WTC11 (cell line): ENCODE measurements at regions not wholly inside any gene's neighbourhood (a gene's known extent, or its start where the extent isn't known, plus 50 kb on each side); places are given as distances from the start of the nearest gene placed in this dataset.

Experiments used
- ATAC-seq: fragments of 200-7000 bp; cut with Tn5 transposase; 2 replicates; pipeline ENCODE4 v1.10.0; 2021; ENCODE audit warnings: mild to moderate bottlenecking, moderate library complexity
- CTCF ChIA-PET: fragments of 300-600 bp; sonication (Branson Sonifier 250); formaldehyde crosslinking; loops from one replicate; lab custom pipeline; 2021; ENCODE audit warnings: antibody characterized with exemption; lab: Charles Lee
- POLR2A ChIA-PET: fragments of 350-600 bp; sonication (Branson Sonifier 250); formaldehyde crosslinking; loops from one replicate; lab custom pipeline; 2021; ENCODE audit warnings: antibody characterized with exemption; lab: Charles Lee
- DNase-seq: peaks from one replicate; pipeline ENCODE4 v3.0.0; 2021; ENCODE audit warnings: low spot score
- H3K27ac Mint-ChIP-seq: 2 replicates; pipeline ENCODE4 v1.8.0; 2021; ENCODE audit warnings: mixed read lengths
- H3K27me3 Mint-ChIP-seq: 2 replicates; pipeline ENCODE4 v1.8.0; 2021; ENCODE audit warnings: low read depth, mild to moderate bottlenecking, moderate library complexity, mixed read lengths
- H3K36me3 Mint-ChIP-seq: 2 replicates; pipeline ENCODE4 v1.8.0; 2021; ENCODE audit warnings: mixed read lengths
- H3K4me1 Mint-ChIP-seq: 2 replicates; pipeline ENCODE4 v1.8.0; 2022; ENCODE audit warnings: mixed read lengths
- H3K4me3 Mint-ChIP-seq: 2 replicates; pipeline ENCODE4 v1.8.0; 2021; ENCODE audit warnings: mild to moderate bottlenecking, moderate library complexity, mixed read lengths
- H3K9me3 Mint-ChIP-seq: 2 replicates; pipeline ENCODE4 v1.8.0; 2021; ENCODE audit warnings: mixed read lengths
- E2F5 ChIP-seq: sonication (generic); formaldehyde crosslinking; IDR thresholded peaks from 2 replicates; pipeline ENCODE4 v1.8.1; 2022; ENCODE audit warnings: mild to moderate bottlenecking, moderate library complexity, missing genetic modification reagents
- FOXK1 ChIP-seq: sonication (generic); formaldehyde crosslinking; IDR thresholded peaks from 2 replicates; pipeline ENCODE4 v1.8.0; 2022; ENCODE audit warnings: mild to moderate bottlenecking, moderate library complexity, missing genetic modification reagents
- JUN ChIP-seq: sonication (generic); formaldehyde crosslinking; IDR thresholded peaks from 2 replicates; pipeline ENCODE4 v1.8.0; 2023; ENCODE audit warnings: mild to moderate bottlenecking, missing genetic modification reagents
- KAT7 ChIP-seq: sonication (generic); formaldehyde crosslinking; IDR thresholded peaks from 2 replicates; pipeline ENCODE4 v1.8.1; 2023; ENCODE audit warnings: missing genetic modification reagents, mild to moderate bottlenecking, borderline replicate concordance
- MLX ChIP-seq: sonication (generic); formaldehyde crosslinking; IDR thresholded peaks from 2 replicates; pipeline ENCODE4 v1.8.1; 2023; ENCODE audit warnings: mild to moderate bottlenecking, missing genetic modification reagents, moderate library complexity
- NFATC4 ChIP-seq: fragments of 250-450 bp; sonication (Bioruptor Pico); IDR thresholded peaks from 2 replicates; pipeline ENCODE4 v1.9.0; 2021; ENCODE audit warnings: mild to moderate bottlenecking
- NR3C1 ChIP-seq: sonication (generic); formaldehyde crosslinking; conservative IDR thresholded peaks from 2 replicates; pipeline ENCODE4 v1.8.1; 2023; ENCODE audit warnings: low read depth, mild to moderate bottlenecking, missing genetic modification reagents
- PREB ChIP-seq: sonication (generic); formaldehyde crosslinking; IDR thresholded peaks from 2 replicates; pipeline ENCODE4 v1.8.1; 2022; ENCODE audit warnings: mild to moderate bottlenecking, missing genetic modification reagents, moderate library complexity, borderline replicate concordance
- PRRX2 ChIP-seq: fragments of 250-450 bp; sonication (Bioruptor Pico); IDR thresholded peaks from 2 replicates; pipeline ENCODE4 v1.8.0; 2021; ENCODE audit warnings: mild to moderate bottlenecking
- TCF7 ChIP-seq: sonication (generic); formaldehyde crosslinking; IDR thresholded peaks from 2 replicates; pipeline ENCODE4 v1.8.0; 2022; ENCODE audit warnings: mild to moderate bottlenecking, low read depth, missing genetic modification reagents, moderate library complexity
- TEAD4 ChIP-seq: sonication (generic); formaldehyde crosslinking; IDR thresholded peaks from 2 replicates; pipeline ENCODE4 v1.8.0; 2022; ENCODE audit warnings: mild to moderate bottlenecking, missing genetic modification reagents
- ZNF317 ChIP-seq: sonication (generic); formaldehyde crosslinking; IDR thresholded peaks from 2 replicates; pipeline ENCODE4 v1.8.1; 2023; ENCODE audit warnings: low read depth, mild to moderate bottlenecking, moderate library complexity, missing genetic modification reagents, borderline replicate concordance
- ZNF532 ChIP-seq: fragments of 250-450 bp; sonication (Bioruptor Pico); IDR thresholded peaks from 2 replicates; pipeline ENCODE4 v1.9.0; 2021; ENCODE audit warnings: mild to moderate bottlenecking, borderline replicate concordance

GRCh38 chr6:65852369-65852852 lies 145.4 kb upstream of the EYS start:
- Mint-ChIP-seq H3K36me3 (peaks cover 19% of the 10 kb centered on the region), H3K4me3 (no peak overlapping the region), H3K27me3 (no peaks in the 10 kb centered on the region), H3K9me3 (peaks cover 47% of the 10 kb centered on the region), H3K27ac (no peak overlapping the region), H3K4me1 (0 out of 2 replicates have a peak, but pooled peaks cover 3% of the 10 kb centered on the region)
- DNase-seq (no peak), ATAC-seq (no peak)
- CTCF ChIA-PET: no interaction called here
- no peak for TF ChIP-seq FOXK1 (CRISPR knock-in tag)
- POLR2A ChIA-PET: no interaction called here

- ChIA-PET POLR2A (no interaction called here), CTCF (no interaction called here)
- no peak overlapping the region for H3K27ac Mint-ChIP-seq
- DNase-seq (no peak), ATAC-seq (no peak)
- no peak overlapping the region for H3K4me3 Mint-ChIP-seq
- no peak for TF ChIP-seq ZNF317 (CRISPR knock-in tag)
- no peak for TF ChIP-seq E2F5 (CRISPR knock-in tag)
- no peak for TF ChIP-seq NFATC4
- TF ChIP-seq JUN (CRISPR knock-in tag): no peak
- no peaks in the 10 kb centered on the region for H3K4me1 Mint-ChIP-seq
- peaks cover 16% of the 10 kb centered on the region for H3K36me3 Mint-ChIP-seq
- peaks cover 44% of the 10 kb centered on the region for H3K9me3 Mint-ChIP-seq
- H3K27me3 Mint-ChIP-seq: no peaks in the 10 kb centered on the region; the same call in 1 of the 2 replicates
Measured at GRCh38 chr6:65830151-65830550, 123.1 kb upstream of the EYS start.

GRCh38 chr6:65819152-65819551 lies 112.1 kb upstream of the EYS start:
- TF ChIP-seq NR3C1 (CRISPR knock-in tag) (no peak), TEAD4 (no peak), ZNF532 (CRISPR knock-in tag) (no peak), PRRX2 (CRISPR knock-in tag) (no peak), KAT7 (CRISPR knock-in tag) (no peak), TCF7 (CRISPR knock-in tag) (no peak), MLX (CRISPR knock-in tag) (no peak), PREB (CRISPR knock-in tag) (no peak)
- ATAC-seq (no peak), DNase-seq (no peak)
- peaks cover 5% of the 10 kb centered on the region; the same call in 1 of the 2 replicates for H3K4me1 Mint-ChIP-seq
- ChIA-PET CTCF (no interaction called here), POLR2A (no interaction called here)
- no peaks in the 10 kb centered on the region; the same call in 1 of the 2 replicates for H3K27me3 Mint-ChIP-seq
- peaks cover 51% of the 10 kb centered on the region for H3K9me3 Mint-ChIP-seq
- no peak overlapping the region for H3K4me3 Mint-ChIP-seq
- H3K27ac Mint-ChIP-seq: no peak overlapping the region
- peaks cover 17% of the 10 kb centered on the region for H3K36me3 Mint-ChIP-seq
